Muscle layer of colon (tissue), 2 donors: ENCODE measurements at regions not wholly inside any gene's neighbourhood (a gene's known extent, or its start where the extent isn't known, plus 50 kb on each side); places are given as distances from the start of the nearest gene placed in this dataset.
"Not testable (repeated sequence)": the region's sequence is repeated elsewhere in the genome, so short reads cannot be mapped to it uniquely, and the experiment has no call there.

Source experiments
- H3K27ac ChIP-seq: one replicate; pipeline ENCODE4 v1.7.0; 2013; ENCODE audit warnings: low read depth, mild to moderate bottlenecking, low read length, moderate library complexity
- H3K27me3 ChIP-seq, 2 donors: one replicate each; pipeline ENCODE4 v1.7.0; 2013; ENCODE audit warnings: low read length in 2 of 2, mild to moderate bottlenecking in 2 of 2; ENCODE audit not compliant: insufficient read depth in 2 of 2, control insufficient read depth in 1 of 2
- H3K36me3 ChIP-seq: one replicate; pipeline ENCODE4 v1.7.0; 2013; ENCODE audit warnings: mild to moderate bottlenecking, low read length; ENCODE audit not compliant: insufficient read depth
- H3K4me1 ChIP-seq: one replicate; pipeline ENCODE4 v1.7.0; 2013; ENCODE audit warnings: mild to moderate bottlenecking, low read length; ENCODE audit not compliant: insufficient read depth
- H3K4me3 ChIP-seq, 2 donors: one replicate each; pipeline ENCODE4 v1.7.0; 2013; ENCODE audit warnings: low read length in 2 of 2, low read depth in 1 of 2, mild to moderate bottlenecking in 1 of 2, moderate library complexity in 1 of 2
- H3K9ac ChIP-seq: one replicate; pipeline ENCODE4 v1.7.0; 2013; ENCODE audit warnings: low read length
- H3K9me3 ChIP-seq: one replicate; pipeline ENCODE4 v1.7.0; 2013; ENCODE audit warnings: mild to moderate bottlenecking, low read length
- donor health status: abdominal sarcoma.
- donor health status: Adenocarcinoma of cecum.

DNA sequence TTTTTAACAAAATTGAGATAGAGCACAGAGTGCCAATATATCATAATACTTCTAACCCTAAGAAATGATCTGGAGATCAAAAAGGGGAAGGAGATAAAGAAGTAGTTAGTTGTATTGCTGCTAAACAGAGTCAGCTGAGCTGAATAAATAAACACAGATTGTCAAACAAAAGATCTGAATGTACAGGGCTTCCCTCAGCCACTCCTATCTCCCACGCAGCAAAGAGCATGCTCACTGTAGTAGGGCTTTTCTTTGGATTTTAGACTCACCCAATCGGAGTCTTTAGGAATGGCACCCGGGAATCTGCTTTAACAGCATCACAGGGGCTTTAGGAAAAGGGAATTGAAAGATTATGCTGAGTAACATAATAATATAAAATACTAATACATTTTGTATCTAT lies 222.2 kb upstream of the STXBP5 start:
- Histone ChIP-seq H3K36me3 (no peaks in the 10 kb centered on the region), H3K4me1 (no peaks in the 10 kb centered on the region), H3K4me3 (no peak overlapping the region), H3K9me3 (no peaks in the 10 kb centered on the region), H3K27me3 (no peaks in the 10 kb centered on the region), H3K9ac (no peak overlapping the region), H3K27ac (no peak overlapping the region)

GRCh38 chr6:146984251-146984924 lies 219.8 kb upstream of the STXBP5 start:
- Histone ChIP-seq H3K9ac (no peak overlapping the region), H3K27ac (no peak overlapping the region), H3K4me3 (no peak overlapping the region), H3K27me3 (no peaks in the 10 kb centered on the region), H3K9me3 (no peaks in the 10 kb centered on the region), H3K36me3 (no peaks in the 10 kb centered on the region), H3K4me1 (no peaks in the 10 kb centered on the region)

DNA sequence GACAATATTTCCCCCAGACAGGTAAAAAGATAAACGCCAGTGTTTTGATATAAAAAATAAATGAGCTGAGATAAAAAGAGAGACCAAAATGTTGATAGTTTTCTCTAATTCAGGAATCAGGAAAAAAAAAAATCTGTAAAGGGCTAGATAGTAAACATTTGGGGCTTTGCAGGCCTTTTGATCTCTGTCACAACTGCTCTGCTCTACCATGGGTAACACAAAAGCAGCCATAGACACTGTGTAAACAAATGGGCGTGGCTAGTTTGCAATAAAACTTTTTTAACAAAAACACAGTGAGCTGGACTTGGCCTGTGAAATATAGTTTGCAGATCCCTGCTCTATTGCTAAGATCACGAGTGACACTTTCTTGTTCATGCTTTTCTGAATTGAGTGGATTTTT lies 219.1 kb upstream of the STXBP5 start:
- Histone ChIP-seq H3K36me3 (no peaks in the 10 kb centered on the region), H3K27ac (no peak overlapping the region), H3K4me1 (no peaks in the 10 kb centered on the region), H3K4me3 (no peak overlapping the region), H3K27me3 (no peaks in the 10 kb centered on the region), H3K9me3 (no peaks in the 10 kb centered on the region), H3K9ac (no peak overlapping the region)

GRCh38 chr6:146985966-146986365 lies 218.3 kb upstream of the STXBP5 start:
- no peak overlapping the region for H3K9ac ChIP-seq
- no peaks in the 10 kb centered on the region for H3K27me3 ChIP-seq

GRCh38 chr6:146987938-146988337 lies 216.3 kb upstream of the STXBP5 start:
- not testable (repeated sequence) for H3K36me3 ChIP-seq, H3K4me3 ChIP-seq, H3K9ac ChIP-seq, H3K27ac ChIP-seq, H3K4me1 ChIP-seq, H3K27me3 ChIP-seq, H3K9me3 ChIP-seq

More at GRCh38 chr6:146985966-146986365, 218.3 kb upstream of the STXBP5 start:
- no peaks in the 10 kb centered on the region for H3K9me3 ChIP-seq
- no peaks in the 10 kb centered on the region for H3K36me3 ChIP-seq
- H3K4me1 ChIP-seq, result no peaks in the 10 kb centered on the region
- no peak overlapping the region for H3K4me3 ChIP-seq
- H3K27ac ChIP-seq, result no peak overlapping the region

DNA sequence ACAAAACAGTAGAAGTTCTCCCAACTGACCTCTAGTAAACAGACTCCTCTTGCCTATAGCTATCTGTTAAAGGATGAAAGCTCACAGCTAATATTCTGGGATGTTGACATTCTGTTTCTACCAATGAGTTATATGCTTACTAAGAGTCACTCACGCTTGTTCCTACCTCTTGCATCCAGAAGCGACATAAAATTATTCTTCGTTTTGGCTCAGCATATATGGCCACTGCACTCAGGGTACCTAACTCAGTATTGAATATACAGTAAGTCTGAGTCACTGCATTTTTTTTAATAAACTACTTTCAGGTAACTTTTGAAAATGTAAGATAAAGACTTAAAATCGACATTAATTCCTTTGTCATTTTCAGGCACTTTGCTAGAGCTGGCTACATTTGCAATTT lies 214.4 kb upstream of the STXBP5 start:
- no peak overlapping the region for H3K27ac ChIP-seq
- no peaks in the 10 kb centered on the region for H3K4me1 ChIP-seq
- H3K9ac ChIP-seq, result no peak overlapping the region
- no peaks in the 10 kb centered on the region for H3K36me3 ChIP-seq
- no peaks in the 10 kb centered on the region for H3K27me3 ChIP-seq
- H3K4me3 ChIP-seq, result no peak overlapping the region
- no peaks in the 10 kb centered on the region for H3K9me3 ChIP-seq

DNA sequence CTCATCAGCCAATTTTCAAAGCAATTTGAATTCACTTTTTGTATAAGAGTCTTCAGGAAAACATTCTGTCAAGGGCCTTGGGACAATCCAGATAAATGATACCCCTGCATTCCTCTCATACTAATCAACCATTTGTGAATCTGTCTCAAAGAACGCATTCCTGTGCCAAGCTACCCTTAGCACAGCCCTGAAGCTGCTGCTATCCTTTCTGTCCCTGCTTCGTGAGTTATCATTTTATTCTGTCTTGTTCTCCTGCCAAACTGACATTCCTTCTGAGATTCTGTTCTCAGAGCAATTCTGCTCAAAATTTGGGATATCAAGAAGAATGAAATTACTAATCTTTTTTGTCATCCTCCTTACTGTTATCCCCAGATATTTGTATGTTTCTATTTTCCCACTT lies 213.9 kb upstream of the STXBP5 start:
- no peaks in the 10 kb centered on the region for H3K36me3 ChIP-seq
- no peak overlapping the region for H3K4me3 ChIP-seq
- H3K9ac ChIP-seq, result no peak overlapping the region
- H3K27me3 ChIP-seq, result no peaks in the 10 kb centered on the region
- H3K9me3 ChIP-seq, result no peaks in the 10 kb centered on the region
- H3K27ac ChIP-seq, result no peak overlapping the region
- H3K4me1 ChIP-seq, result no peaks in the 10 kb centered on the region

DNA sequence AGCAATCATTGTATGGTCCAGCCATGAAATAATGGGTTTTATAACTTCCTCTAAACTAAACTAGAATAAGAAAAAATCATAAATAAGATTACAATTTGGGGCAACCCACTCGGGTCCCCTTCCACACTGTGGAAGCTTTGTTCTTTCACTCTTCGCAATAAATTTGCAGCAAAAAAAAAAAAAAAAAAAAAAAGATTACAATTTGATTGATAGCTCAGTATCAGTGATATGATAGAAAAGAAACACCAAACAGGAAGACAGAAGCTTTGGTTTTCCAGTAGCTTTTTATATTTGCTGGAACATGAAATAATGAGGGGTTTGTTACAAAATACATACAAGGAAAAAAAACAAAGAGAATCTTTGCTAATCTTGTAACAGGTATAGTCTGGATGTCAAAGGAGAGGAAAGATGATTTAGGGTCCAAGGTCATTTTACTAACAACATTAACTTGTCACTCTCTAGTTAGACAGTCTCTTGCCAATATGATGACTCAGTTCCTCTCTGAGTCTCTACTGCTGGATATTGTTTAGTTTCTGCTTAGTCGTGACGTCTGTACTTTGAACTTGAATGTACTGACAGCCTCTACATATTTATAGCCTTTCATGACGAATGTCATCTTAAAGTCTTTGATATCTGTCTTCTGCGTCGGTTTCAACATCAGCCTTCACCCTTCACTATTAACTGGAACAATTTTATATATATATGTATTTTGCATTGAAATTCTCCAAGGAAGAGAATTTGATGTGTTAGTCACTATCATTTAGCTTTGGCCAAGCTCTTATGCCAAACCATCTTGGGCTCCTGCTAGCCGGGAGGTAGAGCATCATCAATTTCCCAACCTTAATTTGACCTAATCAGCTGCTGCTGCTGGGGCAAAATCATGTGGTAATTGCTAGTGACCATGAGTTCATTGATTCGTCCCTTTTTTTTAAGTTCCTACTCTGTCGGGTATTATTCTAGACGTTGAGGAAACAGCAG lies 213.1 kb upstream of the STXBP5 start:
- Histone ChIP-seq H3K27me3 (no peaks in the 10 kb centered on the region), H3K9ac (no peak overlapping the region), H3K9me3 (no peaks in the 10 kb centered on the region), H3K36me3 (no peaks in the 10 kb centered on the region), H3K27ac (no peak overlapping the region), H3K4me3 (no peak overlapping the region), H3K4me1 (no peaks in the 10 kb centered on the region)

DNA sequence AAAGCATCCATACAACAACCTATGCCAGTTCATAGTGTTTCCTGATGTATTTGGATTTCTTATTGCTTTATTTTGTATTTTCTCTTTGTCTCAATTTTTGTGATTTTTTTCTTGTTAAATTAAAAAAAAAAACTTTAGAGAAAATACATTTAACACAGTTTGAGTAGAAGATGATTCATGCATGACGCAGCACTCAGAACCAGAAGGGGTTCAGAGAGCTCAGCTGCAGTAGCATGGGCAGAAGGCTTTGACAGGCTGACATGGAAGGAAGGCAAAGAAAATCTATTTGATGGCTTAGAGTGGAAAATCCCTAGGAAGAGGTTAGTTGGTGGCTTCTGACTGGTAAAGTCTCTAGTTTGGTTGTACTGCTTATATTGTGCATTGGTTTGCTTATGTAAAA lies 207.2 kb upstream of the STXBP5 start:
- no peak overlapping the region for H3K9ac ChIP-seq
- H3K4me1 ChIP-seq, result no peaks in the 10 kb centered on the region
- H3K9me3 ChIP-seq, result no peaks in the 10 kb centered on the region
- no peak overlapping the region for H3K27ac ChIP-seq
- no peaks in the 10 kb centered on the region for H3K27me3 ChIP-seq
- no peaks in the 10 kb centered on the region for H3K36me3 ChIP-seq
- H3K4me3 ChIP-seq, result no peak overlapping the region

DNA sequence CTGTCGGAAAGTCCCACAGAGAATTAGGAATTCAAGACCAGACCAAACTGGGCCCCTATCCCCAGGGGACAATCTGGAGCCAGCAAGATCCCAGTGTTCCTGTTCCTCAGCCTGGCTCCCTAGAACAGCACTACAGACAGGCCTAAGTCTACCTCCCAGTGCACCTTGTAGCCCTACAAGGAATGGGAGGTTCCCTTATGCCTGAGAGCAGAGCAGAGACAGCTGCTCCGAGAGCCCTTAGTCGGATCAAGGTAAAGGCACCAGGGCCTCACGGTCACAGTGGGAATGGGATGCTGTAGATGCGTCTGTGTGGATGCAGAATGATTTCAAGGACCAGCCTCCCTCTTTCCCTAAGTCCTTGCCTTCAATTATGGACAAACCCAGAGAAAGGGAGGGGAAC lies 204.5 kb upstream of the STXBP5 start:
- Histone ChIP-seq H3K4me1 (no peaks in the 10 kb centered on the region), H3K36me3 (no peaks in the 10 kb centered on the region), H3K27me3 (no peaks in the 10 kb centered on the region), H3K4me3 (no peak overlapping the region), H3K27ac (no peak overlapping the region), H3K9me3 (no peaks in the 10 kb centered on the region), H3K9ac (no peak overlapping the region)

DNA sequence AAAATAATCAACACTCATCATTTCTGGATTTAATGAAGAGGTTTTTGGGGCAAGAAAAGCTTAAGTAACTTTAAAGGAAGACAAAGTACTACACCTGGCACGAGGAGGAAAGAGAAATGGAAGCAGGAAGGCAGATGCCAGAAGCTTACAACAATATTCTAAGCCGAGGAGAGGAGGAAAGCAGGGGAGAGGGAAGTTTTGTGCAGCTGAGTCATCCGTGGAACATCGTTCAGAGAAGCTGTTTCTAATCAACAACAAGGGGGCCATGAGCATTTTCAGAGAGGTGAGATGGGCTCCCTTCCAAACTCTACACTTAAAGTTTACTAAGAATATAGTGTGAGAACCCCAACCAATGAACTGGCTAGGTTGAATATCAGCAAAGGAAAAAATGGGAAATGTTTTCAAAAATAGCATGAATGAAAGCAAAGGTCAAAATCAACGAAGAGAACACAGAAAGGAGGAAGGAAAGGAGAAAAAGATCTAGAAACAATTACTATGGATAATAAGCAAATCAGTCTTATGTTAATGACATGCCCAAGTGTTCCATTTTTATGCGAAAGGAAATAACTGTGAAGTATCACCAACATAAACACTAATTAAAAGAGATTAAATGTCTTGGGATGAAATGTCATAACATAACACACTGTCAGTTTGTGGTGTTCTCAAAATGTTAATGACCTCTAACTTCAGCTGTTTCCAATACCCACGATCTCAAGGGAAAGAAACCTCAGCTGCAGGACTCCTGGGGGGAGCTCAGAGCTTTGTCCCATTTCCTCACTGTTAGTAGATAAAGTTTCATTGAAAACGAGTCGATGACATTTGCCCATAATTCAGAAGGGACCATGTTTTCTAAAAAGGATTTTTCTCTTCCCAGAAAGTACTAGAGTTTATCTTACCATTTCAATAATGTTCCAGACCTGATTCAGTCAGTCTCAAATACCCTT lies 203.4 kb upstream of the STXBP5 start:
- no peak overlapping the region for H3K9ac ChIP-seq
- H3K27ac ChIP-seq, result no peak overlapping the region

More for the DNA sequence above, 203.4 kb upstream of the STXBP5 start:
- H3K4me3 ChIP-seq, result no peak overlapping the region
- H3K9me3 ChIP-seq, result no peaks in the 10 kb centered on the region
- no peaks in the 10 kb centered on the region for H3K36me3 ChIP-seq
- H3K4me1 ChIP-seq, result no peaks in the 10 kb centered on the region
- no peaks in the 10 kb centered on the region for H3K27me3 ChIP-seq
